HEK293 (cell line): ENCODE measurements at regions not wholly inside any gene's neighbourhood (a gene's known extent, or its start where the extent isn't known, plus 50 kb on each side); places are given as distances from the start of the nearest gene placed in this dataset.

ENCODE experiments used
- CTCF ChIA-PET: fragments of 350-600 bp; formaldehyde crosslinking; extraction: SDS; loops from one replicate; lab custom pipeline; 2021; ENCODE audit warnings: antibody characterized with exemption; lab: Yijun Ruan, JAX
- POLR2A ChIA-PET: fragments of 300-600 bp; formaldehyde crosslinking; extraction: SDS; loops from one replicate; lab custom pipeline; 2020; ENCODE audit warnings: antibody characterized with exemption, inconsistent platforms; lab: Yijun Ruan, JAX
- H3K27ac ChIP-seq: fragments of 200-500 bp; sonication (Bioruptor generic); 2 replicates; pipeline ENCODE4 v1.5.1; 2014; ENCODE audit warnings: low read depth, low read length, control low read depth, inconsistent platforms; ENCODE audit errors: extremely low read depth
- H3K36me3 ChIP-seq, 2 experiments: fragments of 200-500 bp in 1 of 2; sonication (Bioruptor generic) in 1 of 2; 1 replicate in 1 of 2; 2 replicates in 1 of 2; pipeline ENCODE4 v1.5.1; 2014 to 2017; ENCODE audit warnings: inconsistent platforms in 2 of 2, low read length in 2 of 2; ENCODE audit not compliant: control insufficient read depth in 2 of 2, insufficient read depth in 1 of 2
- H3K4me1 ChIP-seq: fragments of 200-500 bp; sonication (Bioruptor generic); 2 replicates; pipeline ENCODE4 v1.5.1; 2014; ENCODE audit warnings: mild to moderate bottlenecking, low read length, inconsistent platforms; ENCODE audit not compliant: control insufficient read depth, insufficient read depth
- H3K4me3 ChIP-seq: 2 replicates; pipeline ENCODE4 v1.5.1; 2011; ENCODE audit warnings: low read depth, mild to moderate bottlenecking, control low read depth, low read length, moderate library complexity
- H3K9me3 ChIP-seq: fragments of 200-500 bp; sonication (Bioruptor generic); 2 replicates; pipeline ENCODE4 v1.5.1; 2014; ENCODE audit warnings: low read depth, low read length, inconsistent platforms; ENCODE audit not compliant: control insufficient read depth, insufficient read depth
- EGR2 ChIP-seq: fragments of 450-650 bp; formaldehyde crosslinking; IDR thresholded peaks from 2 replicates; pipeline ENCODE4 v1.5.1; 2016; ENCODE audit warnings: low read depth, missing biosample characterization, missing genetic modification characterization
- GLI4 ChIP-seq: fragments of 450-650 bp; formaldehyde crosslinking; IDR thresholded peaks from 2 replicates; pipeline ENCODE4 v1.5.1; 2016; ENCODE audit warnings: missing biosample characterization, missing genetic modification characterization
- GLIS2 ChIP-seq: fragments of 450-650 bp; formaldehyde crosslinking; IDR thresholded peaks from 2 replicates; pipeline ENCODE4 v1.5.1; 2016; ENCODE audit warnings: missing biosample characterization, missing genetic modification characterization
- KLF8 ChIP-seq: fragments of 450-650 bp; formaldehyde crosslinking; IDR thresholded peaks from 2 replicates; pipeline ENCODE4 v1.5.1; 2016; ENCODE audit warnings: missing biosample characterization, missing genetic modification characterization
- SCRT2 ChIP-seq: fragments of 450-650 bp; formaldehyde crosslinking; IDR thresholded peaks from 2 replicates; pipeline ENCODE4 v1.5.1; 2016; ENCODE audit warnings: missing biosample characterization, missing genetic modification characterization
- WT1 ChIP-seq: fragments of 450-650 bp; formaldehyde crosslinking; IDR thresholded peaks from 2 replicates; pipeline ENCODE4 v1.5.1; 2016; ENCODE audit warnings: missing biosample characterization, missing genetic modification characterization
- ZBTB1 ChIP-seq: fragments of 450-650 bp; formaldehyde crosslinking; IDR thresholded peaks from 2 replicates; pipeline ENCODE4 v1.5.1; 2016; ENCODE audit warnings: missing biosample characterization, missing genetic modification characterization
- ZNF140 ChIP-seq: fragments of 450-650 bp; formaldehyde crosslinking; IDR thresholded peaks from 2 replicates; pipeline ENCODE4 v1.5.1; 2016; ENCODE audit warnings: missing biosample characterization, missing genetic modification characterization
- ZNF292 ChIP-seq: fragments of 450-650 bp; formaldehyde crosslinking; IDR thresholded peaks from 2 replicates; pipeline ENCODE4 v1.5.1; 2016; ENCODE audit warnings: low read depth, missing biosample characterization, missing genetic modification characterization, borderline replicate concordance
- ZNF433 ChIP-seq: fragments of 450-650 bp; formaldehyde crosslinking; IDR thresholded peaks from 2 replicates; pipeline ENCODE4 v1.5.1; 2016; ENCODE audit warnings: missing biosample characterization, missing genetic modification characterization, low read depth
- ZNF514 ChIP-seq: fragments of 450-650 bp; formaldehyde crosslinking; IDR thresholded peaks from 2 replicates; pipeline ENCODE4 v1.5.1; 2016; ENCODE audit warnings: missing biosample characterization, missing genetic modification characterization
- ZNF549 ChIP-seq: fragments of 450-650 bp; IDR thresholded peaks from 2 replicates; pipeline ENCODE4 v1.5.1; 2018; ENCODE audit warnings: missing biosample characterization, missing genetic modification characterization, mild to moderate bottlenecking, inconsistent platforms, moderate library complexity
- ZNF558 ChIP-seq: fragments of 450-650 bp; formaldehyde crosslinking; IDR thresholded peaks from 2 replicates; pipeline ENCODE4 v1.5.1; 2016; ENCODE audit warnings: missing biosample characterization, missing genetic modification characterization
- ZNF561 ChIP-seq: fragments of 450-650 bp; IDR thresholded peaks from 2 replicates; pipeline ENCODE4 v1.5.1; 2018; ENCODE audit warnings: missing biosample characterization, missing genetic modification characterization, borderline replicate concordance
- ZNF571 ChIP-seq: fragments of 450-650 bp; formaldehyde crosslinking; IDR thresholded peaks from 2 replicates; pipeline ENCODE4 v1.5.0; 2017; ENCODE audit warnings: missing biosample characterization, missing genetic modification characterization
- ZNF600 ChIP-seq: fragments of 450-650 bp; formaldehyde crosslinking; IDR thresholded peaks from 2 replicates; pipeline ENCODE4 v1.5.1; 2016; ENCODE audit warnings: missing biosample characterization, missing genetic modification characterization
- ZNF610 ChIP-seq: fragments of 450-650 bp; formaldehyde crosslinking; IDR thresholded peaks from 2 replicates; pipeline ENCODE4 v1.5.1; 2016; ENCODE audit warnings: missing biosample characterization, missing genetic modification characterization, borderline replicate concordance
- ZNF660 ChIP-seq: fragments of 450-650 bp; IDR thresholded peaks from 2 replicates; pipeline ENCODE4 v1.5.1; 2018; ENCODE audit warnings: missing biosample characterization, mild to moderate bottlenecking, missing genetic modification characterization
- ZNF692 ChIP-seq: fragments of 450-650 bp; formaldehyde crosslinking; IDR thresholded peaks from 2 replicates; pipeline ENCODE4 v1.5.1; 2016; ENCODE audit warnings: missing biosample characterization, missing genetic modification characterization
- TF ChIP-seq, protein P1 (sequence below): fragments of 450-650 bp; formaldehyde crosslinking; IDR thresholded peaks from 2 replicates; pipeline ENCODE4 v1.5.1; 2017; ENCODE audit warnings: missing biosample characterization, missing genetic modification characterization
- TF ChIP-seq, protein P2 (sequence below): fragments of 450-650 bp; formaldehyde crosslinking; IDR thresholded peaks from 2 replicates; pipeline ENCODE4 v1.5.1; 2016; ENCODE audit warnings: missing biosample characterization, missing genetic modification characterization
- TF ChIP-seq, protein P3 (sequence below): fragments of 450-650 bp; formaldehyde crosslinking; IDR thresholded peaks from 2 replicates; pipeline ENCODE4 v1.5.1; 2016; ENCODE audit warnings: missing biosample characterization, missing genetic modification characterization

DNA sequence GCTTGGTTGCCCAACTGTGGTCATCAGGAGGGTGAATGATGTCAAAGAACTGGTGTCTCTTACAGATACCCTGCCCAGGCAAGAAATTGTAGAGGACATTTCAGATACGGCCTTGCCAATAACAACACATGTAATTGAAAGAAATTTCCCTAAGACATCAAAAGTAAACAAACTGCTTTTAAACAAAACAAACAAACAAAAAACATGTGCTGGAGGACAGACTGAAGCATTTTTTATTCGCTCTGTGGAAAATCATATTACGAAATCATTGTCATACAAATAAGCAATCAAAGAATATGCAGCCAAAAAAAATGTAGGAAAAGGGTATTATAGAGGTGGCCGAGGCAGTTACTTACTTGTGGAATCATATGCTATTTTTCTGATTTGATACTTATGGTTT lies 52.1 kb upstream of the MYEOV start:
- TF ChIP-seq ZNF561 (tag by site-specific recombination) (no peak), GLI4 (tag by site-specific recombination) (no peak), ZNF610 (no peak), ZNF571 (tag by site-specific recombination) (no peak), ZNF140 (tag by site-specific recombination) (no peak), ZNF660 (tag by site-specific recombination) (no peak), GLIS2 (tag by site-specific recombination) (no peak), ZNF514 (no peak), EGR2 (tag by site-specific recombination) (no peak), ZNF692 (tag by site-specific recombination) (no peak), ZNF558 (tag by site-specific recombination) (no peak)
- TF ChIP-seq, protein P1, sequence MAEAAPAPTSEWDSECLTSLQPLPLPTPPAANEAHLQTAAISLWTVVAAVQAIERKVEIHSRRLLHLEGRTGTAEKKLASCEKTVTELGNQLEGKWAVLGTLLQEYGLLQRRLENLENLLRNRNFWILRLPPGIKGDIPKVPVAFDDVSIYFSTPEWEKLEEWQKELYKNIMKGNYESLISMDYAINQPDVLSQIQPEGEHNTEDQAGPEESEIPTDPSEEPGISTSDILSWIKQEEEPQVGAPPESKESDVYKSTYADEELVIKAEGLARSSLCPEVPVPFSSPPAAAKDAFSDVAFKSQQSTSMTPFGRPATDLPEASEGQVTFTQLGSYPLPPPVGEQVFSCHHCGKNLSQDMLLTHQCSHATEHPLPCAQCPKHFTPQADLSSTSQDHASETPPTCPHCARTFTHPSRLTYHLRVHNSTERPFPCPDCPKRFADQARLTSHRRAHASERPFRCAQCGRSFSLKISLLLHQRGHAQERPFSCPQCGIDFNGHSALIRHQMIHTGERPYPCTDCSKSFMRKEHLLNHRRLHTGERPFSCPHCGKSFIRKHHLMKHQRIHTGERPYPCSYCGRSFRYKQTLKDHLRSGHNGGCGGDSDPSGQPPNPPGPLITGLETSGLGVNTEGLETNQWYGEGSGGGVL (tag by site-specific recombination) = no peak
- POLR2A ChIA-PET = interaction anchor here (0.7 kb wide), 1 partner anchor 233 kb away, joined by 4 read pairs; no protein-coding TSS in a partner anchor
- Histone ChIP-seq H3K36me3 (no peaks in the 10 kb centered on the region), H3K9me3 (no peaks in the 10 kb centered on the region), H3K4me1 (no peaks in the 10 kb centered on the region), H3K4me3 (no peak overlapping the region), H3K27ac (no peak overlapping the region)
- CTCF ChIA-PET = interaction anchor here (0.7 kb wide), 2 partner anchors 45 to 389 kb away, joined by 3 read pairs; no protein-coding TSS in a partner anchor

GRCh38 chr11:69242266-69242920 lies 51.6 kb upstream of the MYEOV start:
- no peak for TF ChIP-seq ZNF292 (tag by site-specific recombination)
- TF ChIP-seq ZNF600 = no peak
- TF ChIP-seq WT1 (tag by site-specific recombination) = no peak
- no peak for TF ChIP-seq ZNF571 (tag by site-specific recombination)
- TF ChIP-seq ZNF433 (tag by site-specific recombination) = no peak
- ChIA-PET POLR2A (interaction anchor here (0.7 kb wide), 1 partner anchor 234 kb away, joined by 4 read pairs; no protein-coding TSS in a partner anchor), CTCF (interaction anchor here (0.7 kb wide), 2 partner anchors 45 to 388 kb away, joined by 3 read pairs; no protein-coding TSS in a partner anchor)
- Histone ChIP-seq H3K27ac (no peak overlapping the region), H3K4me1 (no peaks in the 10 kb centered on the region), H3K36me3 (no peaks in the 10 kb centered on the region), H3K9me3 (no peaks in the 10 kb centered on the region), H3K4me3 (no peak overlapping the region)

GRCh38 chr11:69243496-69244200 lies 50.3 kb upstream of the MYEOV start:
- Histone ChIP-seq H3K4me3 (no peak overlapping the region), H3K9me3 (no peaks in the 10 kb centered on the region), H3K4me1 (no peaks in the 10 kb centered on the region), H3K27ac (no peak overlapping the region), H3K36me3 (no peaks in the 10 kb centered on the region)
- CTCF ChIA-PET = interaction anchor here (0.6 to 0.9 kb wide), 2 partner anchors 287 to 401 kb away, joined by 3 to 4 read pairs; no protein-coding TSS in a partner anchor
- POLR2A ChIA-PET = no interaction called here
- no peak for TF ChIP-seq ZNF561 (tag by site-specific recombination)
- TF ChIP-seq, protein P2, sequence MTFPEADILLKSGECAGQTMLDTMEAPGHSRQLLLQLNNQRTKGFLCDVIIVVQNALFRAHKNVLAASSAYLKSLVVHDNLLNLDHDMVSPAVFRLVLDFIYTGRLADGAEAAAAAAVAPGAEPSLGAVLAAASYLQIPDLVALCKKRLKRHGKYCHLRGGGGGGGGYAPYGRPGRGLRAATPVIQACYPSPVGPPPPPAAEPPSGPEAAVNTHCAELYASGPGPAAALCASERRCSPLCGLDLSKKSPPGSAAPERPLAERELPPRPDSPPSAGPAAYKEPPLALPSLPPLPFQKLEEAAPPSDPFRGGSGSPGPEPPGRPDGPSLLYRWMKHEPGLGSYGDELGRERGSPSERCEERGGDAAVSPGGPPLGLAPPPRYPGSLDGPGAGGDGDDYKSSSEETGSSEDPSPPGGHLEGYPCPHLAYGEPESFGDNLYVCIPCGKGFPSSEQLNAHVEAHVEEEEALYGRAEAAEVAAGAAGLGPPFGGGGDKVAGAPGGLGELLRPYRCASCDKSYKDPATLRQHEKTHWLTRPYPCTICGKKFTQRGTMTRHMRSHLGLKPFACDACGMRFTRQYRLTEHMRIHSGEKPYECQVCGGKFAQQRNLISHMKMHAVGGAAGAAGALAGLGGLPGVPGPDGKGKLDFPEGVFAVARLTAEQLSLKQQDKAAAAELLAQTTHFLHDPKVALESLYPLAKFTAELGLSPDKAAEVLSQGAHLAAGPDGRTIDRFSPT (tag by site-specific recombination) = no peak
- TF ChIP-seq ZBTB1 (tag by site-specific recombination) = no peak
- TF ChIP-seq, protein P3, sequence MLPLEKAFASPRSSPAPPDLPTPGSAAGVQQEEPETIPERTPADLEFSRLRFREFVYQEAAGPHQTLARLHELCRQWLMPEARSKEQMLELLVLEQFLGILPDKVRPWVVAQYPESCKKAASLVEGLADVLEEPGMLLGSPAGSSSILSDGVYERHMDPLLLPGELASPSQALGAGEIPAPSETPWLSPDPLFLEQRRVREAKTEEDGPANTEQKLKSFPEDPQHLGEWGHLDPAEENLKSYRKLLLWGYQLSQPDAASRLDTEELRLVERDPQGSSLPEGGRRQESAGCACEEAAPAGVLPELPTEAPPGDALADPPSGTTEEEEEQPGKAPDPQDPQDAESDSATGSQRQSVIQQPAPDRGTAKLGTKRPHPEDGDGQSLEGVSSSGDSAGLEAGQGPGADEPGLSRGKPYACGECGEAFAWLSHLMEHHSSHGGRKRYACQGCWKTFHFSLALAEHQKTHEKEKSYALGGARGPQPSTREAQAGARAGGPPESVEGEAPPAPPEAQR (tag by site-specific recombination) = no peak
- TF ChIP-seq ZNF549 = no peak
- no peak for TF ChIP-seq SCRT2 (tag by site-specific recombination)
- no peak for TF ChIP-seq KLF8 (tag by site-specific recombination)
